Right lung (tissue), 2 donors: ENCODE measurements at regions not wholly inside any gene's neighbourhood (a gene's known extent, or its start where the extent isn't known, plus 50 kb on each side); places are given as distances from the start of the nearest gene placed in this dataset.
A peak's percentile ranks its signal among the peaks of the same experiment; 100 is the strongest.

Experiments
- DNase-seq, 2 donors: peaks; one replicate each; pipeline ENCODE4 v3.0.0-alpha.2; 2013

DNA sequence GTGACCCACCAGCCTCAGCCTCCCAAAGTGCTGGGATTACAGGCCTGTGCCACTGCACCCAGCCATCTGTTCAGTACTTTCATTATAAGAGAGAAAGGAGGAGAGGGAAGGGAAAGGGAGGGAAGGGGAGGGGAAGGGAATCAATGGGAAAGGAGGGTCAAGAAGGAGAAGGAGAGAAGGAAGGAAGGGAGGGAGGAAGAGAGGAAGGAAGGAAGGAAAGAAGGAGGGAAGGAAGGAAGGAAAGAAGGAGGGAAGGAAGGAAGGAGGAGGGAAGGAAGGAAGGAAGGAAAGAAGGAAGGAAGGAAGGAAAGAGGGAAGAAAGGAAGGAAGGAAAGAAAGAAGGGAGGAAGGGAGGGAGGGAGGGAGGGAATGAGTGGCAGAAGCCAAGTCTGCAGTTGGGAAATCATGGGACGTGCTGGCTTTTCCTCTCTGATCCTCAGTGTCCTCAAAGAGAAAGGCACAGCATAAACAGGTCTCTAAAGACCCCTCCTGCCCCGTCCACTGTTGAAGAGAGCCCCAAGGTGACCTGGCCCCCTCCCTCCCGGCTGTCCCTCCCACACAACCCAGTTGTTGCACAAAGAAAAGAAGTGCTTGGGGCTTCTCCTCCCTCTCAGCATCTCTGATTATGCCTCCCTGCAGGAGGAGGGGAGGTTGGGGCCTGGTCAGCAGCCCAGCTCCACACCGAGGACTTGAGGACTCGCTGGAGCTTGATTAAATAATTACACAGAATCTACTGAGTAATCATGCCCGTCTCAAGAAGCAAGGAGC is 69.1 kb upstream of the TOP1 start:
- no peak for DNase-seq

DNA sequence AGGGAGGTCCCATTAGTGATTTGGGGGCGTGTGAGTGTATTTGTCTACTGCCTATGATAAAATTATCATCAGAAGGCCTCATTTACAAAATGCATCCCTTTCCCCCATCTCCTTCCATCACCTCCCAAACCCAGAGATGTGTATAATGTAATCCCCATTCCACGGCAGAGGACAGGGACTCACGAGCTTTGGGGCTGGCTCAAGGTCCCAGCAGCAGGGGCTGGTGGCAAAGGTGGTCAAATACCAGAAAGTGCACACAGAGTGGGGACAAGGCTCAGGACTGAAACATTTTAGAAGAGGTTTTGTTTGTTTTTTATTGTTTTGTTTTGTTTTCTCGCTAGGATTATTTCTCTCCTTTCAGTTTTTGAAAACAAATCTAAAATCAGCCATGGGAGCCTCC is 68.5 kb upstream of the TOP1 start:
- DNase-seq: no peak

DNA sequence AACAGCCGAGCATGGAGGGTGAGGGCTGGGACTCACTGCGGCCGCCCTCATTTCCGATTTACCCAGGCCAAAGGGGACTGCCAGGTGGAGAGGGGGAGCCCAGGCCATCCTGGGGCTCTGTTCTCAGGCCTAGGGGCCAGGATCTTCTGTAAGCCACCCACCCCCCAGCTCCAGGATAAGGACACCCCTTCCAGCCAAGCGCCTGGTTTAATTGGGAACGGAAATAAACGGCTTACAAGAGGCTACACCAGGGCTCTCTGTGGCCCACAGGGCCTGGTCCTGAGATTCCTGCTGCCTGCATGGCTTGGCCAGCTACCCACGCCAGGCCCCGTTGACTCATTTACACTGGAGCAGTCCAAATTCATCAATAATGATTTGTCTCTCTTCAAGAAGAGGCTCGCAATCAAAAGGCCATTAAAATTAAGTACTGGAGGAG is 68.1 kb upstream of the TOP1 start:
- no peak for DNase-seq

DNA sequence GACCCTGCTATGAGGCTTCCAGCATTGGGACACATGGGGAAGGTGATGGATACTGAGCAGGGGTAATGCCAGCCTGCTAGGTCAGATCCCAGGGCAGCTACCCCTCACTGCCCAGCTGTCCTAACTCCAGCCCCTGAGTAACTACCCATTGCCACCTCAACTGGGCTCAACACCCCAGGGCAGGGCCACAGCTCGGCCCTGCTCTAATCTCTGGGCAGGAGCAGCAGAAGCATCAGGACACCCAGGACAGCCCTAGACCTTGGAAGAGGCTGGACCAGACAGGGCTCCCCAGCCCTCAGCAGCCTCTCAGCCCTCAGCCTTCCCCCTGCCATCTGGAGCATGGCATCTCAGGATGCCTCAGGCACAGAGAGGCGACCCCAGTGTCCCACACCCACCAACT is 67.4 kb upstream of the TOP1 start:
- DNase-seq: no peak

DNA sequence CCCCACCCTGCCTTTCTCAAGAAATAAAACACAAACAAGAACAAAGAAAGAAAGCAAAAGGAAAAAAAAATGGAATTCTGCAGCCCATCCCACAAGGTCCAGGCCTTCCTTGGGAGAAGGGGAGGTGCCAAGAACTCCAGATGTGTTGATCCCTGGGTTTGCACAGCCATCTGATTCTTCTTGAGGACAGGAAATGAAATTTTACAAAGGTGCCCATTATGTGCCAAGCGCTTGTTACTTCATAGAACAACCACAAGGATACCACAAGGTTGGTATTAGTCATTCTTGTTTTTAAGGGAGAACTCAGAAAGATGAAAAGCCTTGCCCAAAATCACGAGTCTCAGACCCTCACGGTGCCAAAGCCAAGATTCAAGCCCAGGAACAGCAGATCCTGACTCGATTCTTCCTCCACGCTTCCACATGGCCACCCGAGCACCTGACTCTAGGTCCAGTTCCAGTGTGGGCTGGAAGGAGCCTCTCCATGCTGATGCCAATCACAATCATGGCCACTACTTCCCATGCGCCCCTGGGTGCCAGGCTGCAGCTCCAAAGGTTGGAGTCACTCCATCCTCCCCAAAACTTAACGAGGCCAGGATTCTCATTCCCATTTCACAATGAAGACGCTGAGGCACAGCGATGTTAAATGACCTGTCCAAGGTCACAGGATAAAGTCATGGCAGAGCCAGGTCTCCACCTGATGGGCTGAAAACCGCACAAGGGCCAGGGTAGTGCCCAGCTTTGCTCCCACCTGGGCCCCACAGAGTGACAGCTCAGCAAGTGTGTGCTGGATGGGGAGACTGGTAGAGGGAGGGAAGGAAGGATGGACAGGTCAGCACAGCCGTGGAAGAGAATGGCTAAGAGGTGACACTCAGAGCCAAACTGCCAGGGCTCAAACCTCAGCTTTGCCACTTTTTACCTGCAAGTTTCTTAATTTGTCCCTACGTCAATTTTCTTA is 66.7 kb upstream of the TOP1 start:
- DNase-seq: no peak

DNA sequence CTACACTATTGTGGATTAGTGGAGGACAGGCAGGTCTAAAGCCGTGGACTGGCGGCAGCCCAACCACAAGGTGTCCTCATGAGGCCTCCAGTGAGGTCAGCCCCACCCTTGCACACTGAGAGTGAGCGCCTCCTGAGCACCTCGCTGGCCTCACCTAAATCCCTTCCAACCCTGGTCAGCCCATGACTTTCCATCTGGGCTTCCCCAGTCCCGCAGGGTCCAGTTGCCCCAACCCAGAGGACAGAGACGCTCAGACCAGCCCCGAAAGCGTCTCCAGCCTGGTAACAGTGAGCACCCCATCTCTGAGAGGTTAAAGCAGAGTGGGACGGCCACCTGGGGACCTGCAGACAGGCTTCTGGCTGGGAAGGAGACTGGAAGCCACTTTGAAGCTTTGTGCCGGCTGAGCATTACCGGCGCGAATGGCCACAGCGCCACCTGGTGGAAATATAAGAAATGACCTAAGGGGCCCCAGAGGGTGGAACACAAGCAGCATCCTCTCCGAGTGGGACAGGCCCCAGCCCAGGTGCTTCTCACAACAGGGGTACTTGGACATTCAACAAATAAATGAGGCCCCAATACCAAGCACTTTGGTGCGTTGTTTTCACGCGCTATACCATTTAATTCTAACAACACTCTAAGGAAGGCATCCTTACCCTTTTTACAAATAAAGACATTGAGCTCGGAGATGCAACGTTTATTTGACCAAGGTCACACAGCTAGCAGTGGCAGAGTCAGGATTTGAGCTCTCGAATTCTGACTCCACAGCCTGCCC is 65.7 kb upstream of the TOP1 start:
- DNase-seq: peak; percentile 42 to 63

DNA sequence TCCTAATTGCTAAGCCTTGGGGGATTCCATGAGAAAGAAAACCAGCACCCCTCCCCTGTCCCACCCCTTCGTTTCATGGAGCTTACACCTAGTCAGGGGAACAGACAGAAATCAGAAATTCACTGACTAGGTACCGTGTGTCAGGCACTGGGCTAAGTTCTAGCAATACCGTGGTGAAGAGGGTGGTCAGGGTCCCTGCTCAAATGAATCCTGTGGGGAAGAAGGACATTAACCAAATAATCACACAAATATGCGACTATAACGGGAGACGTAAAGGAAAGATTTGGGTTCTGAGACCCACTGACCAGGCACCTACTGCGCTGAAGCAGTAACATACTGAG is 65.1 kb upstream of the TOP1 start:
- no peak for DNase-seq

DNA sequence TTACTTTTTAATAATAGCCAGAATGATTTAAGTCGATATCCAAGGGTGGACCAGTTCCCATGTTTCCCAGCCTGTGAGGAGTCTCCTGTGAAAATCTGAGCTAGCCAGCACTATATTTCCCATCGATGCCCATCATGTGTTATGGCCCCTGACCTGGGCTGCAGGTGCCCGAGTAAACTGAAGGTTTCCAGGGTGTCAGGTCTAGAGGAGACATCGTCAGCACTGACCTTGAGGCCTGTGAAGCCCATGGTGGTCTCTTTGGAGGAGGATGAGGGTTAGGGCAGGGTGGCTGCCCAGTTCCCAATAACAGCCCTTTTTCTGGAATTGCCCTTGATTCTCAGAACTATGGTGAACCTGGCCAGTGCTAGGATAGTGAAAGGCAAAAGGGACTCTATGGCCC is 63.0 kb upstream of the TOP1 start:
- no peak for DNase-seq

DNA sequence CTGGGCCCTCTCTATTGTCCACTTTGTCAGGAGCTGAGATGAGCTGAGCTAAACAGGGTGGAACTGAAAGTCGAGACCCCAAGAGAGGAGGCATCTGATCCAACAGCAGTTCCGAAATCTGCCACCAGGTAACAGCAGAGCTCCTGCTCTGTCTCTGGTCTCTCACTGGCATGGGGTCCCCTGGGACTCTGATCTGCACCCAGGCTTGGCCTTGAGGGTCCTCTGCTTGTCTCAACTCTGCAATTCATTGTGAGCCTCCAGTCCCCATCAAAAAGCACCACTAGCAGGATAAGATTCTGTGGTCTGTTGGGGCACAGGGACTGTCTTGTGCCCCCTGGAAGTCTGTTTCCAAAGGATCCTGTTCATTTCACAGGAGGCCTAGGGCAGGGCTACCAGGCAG is 62.5 kb upstream of the TOP1 start:
- no peak for DNase-seq

DNA sequence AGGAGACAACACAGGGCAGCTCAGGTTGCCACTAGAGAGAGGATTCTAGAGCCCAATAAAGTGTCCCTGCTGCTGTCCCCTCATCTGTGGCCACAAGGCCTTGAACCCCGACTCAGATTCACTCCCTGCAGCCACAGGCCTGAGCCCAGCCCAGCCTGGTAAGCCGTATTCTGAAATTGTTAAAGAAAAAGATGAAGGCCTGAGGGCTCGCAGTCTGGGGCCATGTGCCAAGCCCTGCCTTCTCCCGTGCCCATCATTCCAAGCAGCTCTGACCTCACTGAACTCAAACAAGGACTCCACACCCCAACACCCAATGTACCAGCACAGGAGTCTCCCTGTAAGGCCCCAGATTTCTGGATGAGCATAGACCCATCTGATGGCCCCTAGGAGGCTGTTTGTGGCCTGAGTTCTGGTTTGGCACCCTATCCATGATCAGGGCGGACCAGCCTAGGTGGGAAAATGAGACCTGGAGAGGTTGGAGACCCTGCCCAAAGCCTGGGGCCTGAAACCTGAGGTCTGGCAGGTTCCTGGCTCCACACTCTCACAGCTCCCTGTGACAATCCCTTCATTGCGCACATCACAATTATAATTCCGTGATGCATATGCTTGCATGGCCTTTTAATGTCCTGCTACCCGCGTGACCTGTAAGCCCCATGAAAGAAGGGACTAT is 62.0 kb upstream of the TOP1 start:
- DNase-seq: no peak

DNA sequence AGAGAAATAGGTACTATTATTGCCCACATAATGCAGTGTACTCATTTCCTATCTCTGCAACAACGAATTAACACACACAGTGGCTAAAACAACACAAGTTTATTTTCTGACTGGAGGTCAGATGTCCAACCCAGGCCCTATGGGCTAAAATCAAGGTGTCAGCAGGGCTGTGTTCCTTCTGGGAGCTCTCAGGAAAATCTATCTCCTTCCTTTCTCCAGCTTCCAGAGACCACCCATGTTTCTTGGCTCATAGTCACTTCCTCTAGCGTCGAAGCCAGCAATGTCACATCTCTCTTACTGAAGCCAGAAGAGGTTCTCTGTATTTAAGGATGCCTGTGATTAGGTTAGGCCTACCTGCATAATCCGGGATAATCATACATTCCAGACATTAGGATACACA is 60.9 kb upstream of the TOP1 start:
- no peak for DNase-seq

DNA sequence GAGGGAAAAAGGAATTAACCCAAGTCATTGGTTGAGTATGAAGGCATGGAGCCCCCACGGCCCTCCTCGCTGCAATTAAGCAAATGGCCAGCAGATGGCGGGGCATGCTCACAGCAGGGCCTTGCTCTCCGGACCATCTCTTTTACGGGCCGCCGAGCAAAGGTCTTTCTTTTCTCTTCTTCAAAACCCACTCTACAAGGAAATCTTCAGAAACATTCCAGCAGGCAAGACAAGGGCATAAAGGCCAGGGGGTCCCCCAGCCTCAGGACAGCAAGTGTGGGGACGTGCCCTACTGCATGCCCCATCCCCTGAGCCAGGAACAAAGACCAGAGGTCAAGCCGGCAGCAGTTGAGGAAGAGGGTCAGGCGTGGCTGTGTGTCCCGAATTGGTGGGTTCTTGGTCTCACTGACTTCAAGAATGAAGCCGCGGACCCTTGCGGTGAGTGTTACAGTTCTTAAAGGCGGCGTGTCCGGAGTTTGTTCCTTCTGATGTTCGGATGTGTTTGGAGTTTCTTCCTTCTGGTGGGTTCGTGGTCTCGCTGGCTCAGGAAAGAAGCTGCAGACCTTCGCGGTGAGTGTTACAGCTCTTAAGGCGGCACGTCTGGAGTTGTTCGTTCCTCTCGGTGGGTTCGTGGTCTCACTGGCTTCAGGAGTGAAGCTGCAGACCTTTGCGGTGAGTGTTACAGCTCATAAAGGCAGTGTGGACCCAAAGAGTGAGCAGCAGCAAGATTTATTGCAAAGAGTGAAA is 59.6 kb upstream of the TOP1 start:
- peak; percentile 69 to 75 for DNase-seq

DNA sequence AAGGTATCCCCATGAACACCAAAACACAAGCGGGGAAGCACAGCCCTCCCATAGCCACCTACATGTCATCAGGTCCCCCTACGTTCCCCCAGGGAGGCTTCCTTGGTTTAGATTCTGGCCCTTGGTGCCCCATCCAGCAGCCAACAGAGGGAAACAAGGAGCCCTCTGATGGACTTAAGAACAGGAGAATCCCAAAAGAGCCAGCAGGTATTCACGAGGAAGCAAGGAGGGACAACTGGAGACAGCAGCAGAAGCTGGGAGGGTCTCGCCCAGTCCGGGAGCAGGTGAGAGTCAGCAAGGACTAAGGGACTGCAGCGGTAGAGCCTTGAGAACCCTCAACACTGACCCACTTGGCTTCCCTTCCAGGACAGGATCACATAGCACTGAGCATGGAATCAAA is 58.4 kb upstream of the TOP1 start:
- DNase-seq: no peak

DNA sequence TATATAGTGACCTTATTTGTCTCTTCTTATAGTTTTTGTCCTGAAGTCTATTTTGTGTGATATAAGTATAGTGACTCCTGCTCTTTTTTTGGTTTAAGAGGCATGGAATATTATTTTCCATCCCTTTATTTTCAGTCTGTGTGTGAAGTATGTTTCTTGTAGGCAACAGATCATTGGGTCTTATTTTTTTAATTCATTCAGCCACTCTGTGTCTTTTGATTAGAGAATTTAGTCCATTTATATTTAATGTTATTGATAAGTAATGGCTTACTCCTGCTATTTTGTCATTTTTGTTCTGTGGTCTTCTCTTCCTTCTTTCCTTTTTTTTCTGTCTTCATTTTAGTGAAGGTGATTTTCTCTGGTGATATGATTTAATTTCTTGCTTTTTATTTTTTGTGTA is 51.4 kb upstream of the TOP1 start:
- DNase-seq: no peak

DNA sequence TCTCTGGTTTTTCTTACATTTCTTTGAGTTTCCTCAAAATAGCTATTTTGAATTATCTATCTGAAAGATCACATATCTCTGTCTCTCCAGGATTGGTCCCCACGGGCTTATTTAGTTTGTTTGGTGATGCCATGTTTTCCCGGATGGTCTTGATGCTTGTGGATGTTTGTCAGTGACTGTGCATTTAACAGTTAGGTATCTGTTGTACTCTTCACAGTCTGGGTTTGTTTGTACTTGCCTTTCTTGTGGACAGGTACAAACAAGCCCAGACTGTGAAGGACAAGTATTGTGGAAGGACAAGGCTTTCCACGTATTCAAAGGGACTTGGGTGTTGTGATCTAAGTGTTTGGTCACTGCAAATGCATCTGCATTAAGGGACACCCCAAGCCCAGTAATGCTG is 49.9 kb upstream of the TOP1 start:
- DNase-seq: no peak
